Caki2 (cell line): ENCODE measurements at regions not wholly inside any gene's neighbourhood (a gene's known extent, or its start where the extent isn't known, plus 50 kb on each side); places are given as distances from the start of the nearest gene placed in this dataset.

Experiments used
- DNase-seq: peaks from one replicate; pipeline ENCODE4 v3.0.0-alpha.2; 2015; ENCODE audit warnings: low read depth
- in situ Hi-C: cut with HindIII; loops from 2 replicates; pipeline ENCODE4 v1.10.0; 2016; ENCODE audit warnings: low sequenced_read_pairs, low pct_unique_long_range_greater_than_20kb, mixed read lengths

DNA sequence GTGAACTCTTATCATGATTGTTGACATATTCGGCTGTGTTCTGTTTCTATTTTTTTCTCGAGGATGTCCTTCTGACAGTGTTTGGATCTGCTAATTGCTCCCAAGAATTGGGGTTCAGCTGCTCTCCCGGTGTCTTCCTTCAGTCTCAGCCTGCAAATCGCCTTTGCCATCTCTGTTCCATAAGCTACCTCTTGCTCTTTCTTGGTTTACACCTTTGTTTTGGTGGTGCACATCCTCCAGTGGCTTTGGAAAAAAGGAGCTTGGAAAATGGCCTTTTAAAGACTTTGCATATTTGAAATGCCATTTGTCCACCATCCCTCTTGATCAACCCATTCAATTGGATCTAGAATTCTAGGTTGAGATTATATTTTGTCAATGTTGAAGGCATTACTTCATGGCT lies 137.2 kb downstream of the URI1 start:
- no peak for DNase-seq
- in situ Hi-C loops: no loop called here

DNA sequence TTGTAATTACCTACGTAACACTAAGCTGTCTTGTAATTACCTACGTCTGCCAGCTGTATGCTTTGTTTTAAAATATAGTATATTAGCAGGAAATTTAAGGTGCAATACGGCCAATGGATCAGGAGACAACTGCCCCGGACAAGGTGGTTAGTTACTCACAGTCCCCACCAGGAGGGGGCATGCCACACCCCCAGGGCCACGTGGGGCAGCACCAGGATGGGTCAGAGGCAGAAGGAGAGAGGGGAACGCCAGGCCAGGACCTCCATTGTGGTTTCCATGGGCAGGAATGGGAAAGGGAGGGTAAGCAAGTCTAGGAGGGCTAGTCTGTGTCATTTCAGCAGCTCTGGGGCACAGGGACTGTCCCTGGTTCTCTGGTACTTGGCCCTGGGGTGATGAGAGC lies 140.1 kb downstream of the URI1 start:
- no peak for DNase-seq
- in situ Hi-C loops: no loop called here

DNA sequence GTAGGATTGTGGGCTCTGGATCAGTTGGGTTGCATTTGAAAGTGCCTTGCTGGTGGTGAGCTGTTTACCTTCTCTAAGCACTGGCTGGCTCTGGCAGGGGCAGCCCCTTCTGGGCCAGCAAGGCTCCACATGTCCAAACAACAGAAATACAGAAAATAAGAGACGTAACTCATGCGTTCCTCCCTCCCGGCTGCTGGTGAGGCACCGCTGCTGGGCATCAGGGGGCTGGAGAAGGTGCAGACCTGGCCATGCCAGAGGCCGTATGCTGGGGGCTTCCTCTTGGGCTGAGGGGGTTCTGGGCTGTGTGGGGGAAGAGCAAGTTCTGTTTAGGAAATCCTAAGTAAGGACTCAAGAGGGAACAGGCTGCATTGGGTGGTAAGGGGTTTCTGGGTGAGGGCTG lies 140.6 kb downstream of the URI1 start:
- in situ Hi-C loops: no loop called here
- no peak for DNase-seq

DNA sequence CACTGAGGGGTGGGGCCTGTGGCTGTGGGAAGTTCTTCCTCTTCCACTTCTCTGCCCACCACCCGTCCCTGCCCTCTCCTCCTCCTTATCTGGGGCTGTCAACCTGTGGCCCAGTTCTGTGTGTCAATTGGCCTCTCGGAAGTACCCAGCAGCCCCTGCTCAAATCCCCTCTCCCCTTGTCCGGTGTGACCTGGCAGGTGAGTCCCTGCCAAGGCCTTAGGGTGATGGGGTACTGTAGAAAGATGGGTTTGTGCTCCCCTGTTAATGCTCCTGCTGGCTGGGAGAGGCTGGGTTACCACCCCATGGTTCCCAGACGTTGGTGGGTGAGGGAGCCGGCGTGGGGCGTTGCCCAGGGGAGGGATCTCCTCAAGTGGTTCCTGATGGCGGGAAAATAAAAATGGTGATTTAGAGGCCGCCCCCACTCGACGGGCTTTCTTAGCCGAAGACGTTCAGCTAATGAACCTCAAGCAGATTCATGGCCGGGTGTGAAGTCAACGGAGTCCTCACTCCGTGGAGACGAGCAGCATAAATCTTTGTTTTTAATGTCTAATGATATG lies 141.2 kb downstream of the URI1 start:
- DNase-seq: no peak
- in situ Hi-C loops: no loop called here

DNA sequence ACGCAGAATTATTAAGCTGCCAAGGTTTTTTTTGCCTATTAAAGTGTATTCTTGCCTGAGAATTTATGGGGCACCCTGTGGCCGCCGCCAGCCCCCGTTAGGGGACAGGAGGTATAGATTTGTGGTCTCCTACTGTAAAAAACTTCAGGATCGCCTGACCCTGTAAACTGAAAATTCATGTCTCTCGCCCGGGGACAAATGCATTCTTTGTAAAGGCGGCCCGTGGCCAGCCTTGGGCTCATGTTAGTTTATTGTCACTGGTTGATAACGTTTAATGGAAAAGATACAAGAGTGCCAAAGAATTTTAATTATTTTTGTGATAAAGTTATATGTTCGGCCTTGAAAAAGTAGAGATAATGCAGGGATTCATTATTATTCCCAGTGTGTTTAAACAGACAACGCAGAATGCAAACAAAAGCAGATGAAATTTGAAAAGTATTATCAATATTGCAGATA lies 141.7 kb downstream of the URI1 start:
- in situ Hi-C loops: no loop called here
- DNase-seq: no peak

DNA sequence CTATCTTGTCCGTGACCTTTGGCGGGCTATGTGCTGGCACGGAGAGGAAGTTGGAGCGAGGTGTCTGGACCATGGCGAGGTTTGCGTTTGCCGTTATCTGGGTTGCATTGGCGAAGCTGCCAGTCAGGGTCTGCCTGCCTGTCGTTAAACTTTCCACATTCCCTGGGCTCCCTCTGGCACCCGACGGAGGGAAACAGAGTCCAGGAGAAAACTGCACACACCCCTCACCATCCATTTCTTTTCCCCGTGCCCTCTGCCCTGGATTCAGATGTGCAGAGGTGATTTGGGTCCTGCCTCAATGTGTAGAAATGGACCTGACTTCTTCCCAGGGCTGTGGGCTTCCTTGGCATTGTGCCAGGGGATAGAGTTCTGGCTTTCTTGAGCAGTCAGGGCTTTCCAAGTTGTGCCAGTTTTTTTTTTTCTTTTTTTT lies 142.4 kb downstream of the URI1 start:
- in situ Hi-C loops: no loop called here

DNA sequence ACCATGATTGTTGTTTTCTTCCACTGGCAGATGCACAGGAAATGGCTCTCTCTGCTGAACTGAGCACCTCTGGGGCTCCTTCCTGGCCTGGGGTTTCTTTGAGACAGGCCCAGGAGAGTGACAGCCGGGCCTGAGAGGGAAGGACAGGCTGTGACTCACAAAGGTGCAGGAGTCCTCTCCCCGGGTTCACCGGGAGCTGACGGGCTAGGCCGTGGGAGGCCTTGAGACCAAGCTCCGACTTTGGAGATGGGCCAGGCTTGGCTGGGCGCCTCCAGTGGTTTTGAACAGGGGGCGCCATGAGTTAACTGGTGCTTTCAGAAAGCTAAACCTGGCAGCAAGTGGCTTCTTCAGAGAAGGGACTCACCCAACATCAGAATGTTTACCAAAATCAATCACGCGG lies 143.4 kb downstream of the URI1 start:
- no peak for DNase-seq
- in situ Hi-C loops: no loop called here

More for the DNA sequence above, 142.4 kb downstream of the URI1 start:
- DNase-seq: no peak

DNA sequence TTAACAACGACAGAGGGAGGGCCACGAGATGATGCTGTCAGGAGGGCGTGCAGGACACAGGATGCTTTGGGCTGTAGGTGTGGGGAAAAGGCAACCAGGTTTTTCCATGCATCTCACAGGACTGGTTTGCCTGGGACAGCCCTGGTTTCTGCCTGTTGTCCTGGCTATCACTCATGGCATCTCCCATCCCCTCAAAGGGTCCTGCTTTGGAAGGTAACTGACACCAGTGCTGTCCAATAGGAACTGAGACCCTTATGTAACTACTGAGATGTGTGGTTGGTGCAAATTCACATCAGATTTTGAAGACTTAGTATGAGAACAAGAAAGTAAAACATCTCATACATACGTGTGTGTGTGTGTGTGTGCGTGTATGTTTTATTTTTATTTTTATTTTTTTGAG lies 144.2 kb downstream of the URI1 start:
- in situ Hi-C loops: no loop called here
- DNase-seq: no peak

DNA sequence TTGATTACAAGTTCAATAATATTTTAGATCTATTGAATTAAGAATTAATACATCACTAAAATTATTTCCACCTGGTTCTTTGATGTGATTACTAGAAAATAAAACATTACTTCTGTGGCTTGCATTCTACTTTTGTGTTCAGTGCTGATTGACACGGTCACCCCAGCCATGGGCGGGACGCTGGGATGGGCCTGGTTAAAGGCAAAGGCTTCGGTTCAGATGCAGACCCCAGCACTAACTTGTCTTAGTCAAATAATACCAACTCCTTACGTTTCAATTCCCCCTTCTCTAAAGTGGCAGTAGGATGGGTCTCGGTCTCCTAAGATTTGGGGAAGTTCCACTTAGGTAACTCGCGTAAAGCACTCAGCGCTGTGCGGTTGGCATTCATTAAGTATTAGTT lies 144.9 kb downstream of the URI1 start:
- in situ Hi-C loops: no loop called here
- DNase-seq: no peak

DNA sequence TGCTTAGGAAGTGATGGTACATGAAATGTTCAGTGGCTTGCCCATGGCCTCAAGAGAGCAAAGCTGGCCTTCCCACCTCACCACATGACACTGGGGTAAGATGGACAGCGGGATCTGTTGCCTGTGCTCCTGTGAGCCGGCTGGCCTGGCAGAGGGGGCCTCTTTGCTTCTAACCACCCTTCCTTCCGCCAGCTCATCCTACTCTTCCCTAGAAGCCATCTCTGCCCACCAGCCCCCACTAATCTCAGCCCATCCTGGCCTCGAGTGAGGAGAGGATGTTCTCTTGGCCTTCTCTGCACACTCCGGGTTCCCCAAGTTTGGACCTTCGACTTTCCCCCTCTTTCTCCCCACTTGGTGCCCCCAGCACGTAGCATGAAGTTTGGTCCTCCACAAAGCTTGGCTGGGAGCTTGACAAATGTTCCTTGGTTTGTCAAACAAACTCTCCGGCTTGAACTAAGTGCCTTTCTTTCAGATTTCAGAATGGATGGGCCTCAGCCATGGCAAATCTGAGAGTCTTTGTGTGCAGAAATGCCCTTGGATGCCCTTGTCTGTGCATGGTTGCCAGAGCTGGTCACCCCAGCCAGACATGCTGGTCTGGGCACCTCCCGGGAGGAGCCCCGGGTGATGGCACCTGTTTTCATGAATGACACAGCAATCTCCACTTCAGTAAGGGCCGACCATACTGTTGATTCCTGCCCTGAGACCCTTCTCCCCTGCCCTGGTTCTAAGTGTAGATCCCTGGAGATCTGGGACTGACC lies 145.5 kb downstream of the URI1 start:
- DNase-seq: no peak
- in situ Hi-C loops: no loop called here

DNA sequence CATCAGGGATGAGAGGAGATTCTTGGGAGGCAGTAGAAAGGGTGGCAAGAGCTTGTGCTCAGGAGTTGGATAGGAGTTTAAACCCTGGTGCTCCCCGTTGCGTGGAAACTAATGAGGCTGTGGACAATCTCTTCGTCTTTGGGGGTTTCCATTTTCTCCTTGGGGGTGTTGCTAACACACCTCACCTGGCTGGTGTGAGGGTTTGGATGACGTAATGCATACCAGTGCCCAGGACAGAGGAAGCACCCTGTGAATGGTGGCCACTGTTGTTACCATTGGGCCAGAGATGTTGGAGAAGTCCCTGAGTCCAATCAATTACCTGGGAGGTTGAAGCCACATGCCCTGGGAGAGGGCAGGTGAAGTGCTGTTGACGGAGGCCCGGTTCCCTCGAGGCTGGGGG lies 146.5 kb downstream of the URI1 start:
- in situ Hi-C loops: no loop called here
- no peak for DNase-seq

DNA sequence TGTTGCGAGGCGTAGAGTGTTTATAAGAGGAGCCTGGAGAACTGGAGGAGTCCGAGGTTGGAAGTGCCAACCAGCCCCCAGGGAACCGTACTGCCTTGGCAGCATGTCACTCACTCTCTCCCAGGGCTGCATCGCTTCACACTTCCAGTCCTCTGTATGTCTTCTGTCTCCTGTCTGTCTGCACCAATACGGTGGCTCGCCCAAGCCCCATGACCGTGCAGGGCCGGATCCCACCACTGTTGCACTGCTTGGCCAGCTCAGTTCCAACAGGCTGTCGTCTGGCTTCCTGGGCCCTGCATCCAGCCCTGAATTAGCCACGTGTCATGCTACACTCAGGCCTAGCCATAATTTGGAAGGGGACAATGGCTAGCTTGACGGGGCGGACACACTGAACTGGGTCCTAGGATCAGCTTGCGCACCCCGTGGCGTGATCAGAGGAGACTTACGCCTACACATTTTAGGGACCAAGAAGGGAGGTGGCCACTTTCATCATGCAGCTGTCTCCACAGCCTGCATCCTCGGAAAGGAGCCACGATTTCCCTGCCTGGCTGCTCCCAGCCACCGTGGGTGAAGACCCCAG lies 147.1 kb downstream of the URI1 start:
- DNase-seq: no peak
- in situ Hi-C loops: no loop called here

DNA sequence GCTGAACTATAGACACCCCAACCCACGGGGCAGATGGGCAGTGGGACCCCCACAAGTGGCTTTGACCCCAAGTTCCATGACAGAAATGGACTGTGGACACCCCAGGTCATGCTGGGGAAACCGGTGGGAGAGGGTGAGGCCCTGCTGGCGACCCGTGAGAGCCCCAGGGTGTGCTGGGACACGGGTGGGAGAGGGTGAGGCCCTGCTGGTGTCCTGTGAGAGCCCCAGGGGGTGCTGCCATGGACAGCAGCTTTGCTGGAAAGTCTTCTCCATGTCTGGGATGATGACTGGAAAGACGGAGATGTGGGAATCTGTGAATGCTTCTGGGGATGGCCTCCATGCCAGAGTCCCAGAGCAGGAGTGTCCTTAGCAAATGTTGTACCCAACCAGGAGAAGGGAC lies 148.4 kb downstream of the URI1 start:
- no peak for DNase-seq
- in situ Hi-C loops: no loop called here

DNA sequence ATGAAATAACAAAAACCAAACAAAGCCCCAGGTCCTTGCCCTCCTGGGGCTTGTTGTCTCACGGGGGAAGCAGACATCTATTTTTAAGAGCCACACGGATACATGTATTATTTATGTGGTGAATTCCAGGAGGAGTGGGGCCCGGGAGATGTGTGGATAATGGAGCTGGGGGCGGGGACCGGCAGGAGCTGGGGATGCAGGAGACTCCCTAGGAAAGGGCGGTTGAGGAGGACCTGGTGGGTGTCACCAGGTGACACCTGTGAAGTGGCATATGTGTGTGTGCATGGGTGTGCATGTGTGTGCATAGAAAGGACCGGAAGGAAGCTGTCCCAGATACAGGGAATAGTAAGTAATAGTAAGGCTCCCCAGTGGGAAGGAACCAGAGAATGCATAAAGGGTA lies 148.9 kb downstream of the URI1 start:
- DNase-seq: no peak
- in situ Hi-C loops: no loop called here

DNA sequence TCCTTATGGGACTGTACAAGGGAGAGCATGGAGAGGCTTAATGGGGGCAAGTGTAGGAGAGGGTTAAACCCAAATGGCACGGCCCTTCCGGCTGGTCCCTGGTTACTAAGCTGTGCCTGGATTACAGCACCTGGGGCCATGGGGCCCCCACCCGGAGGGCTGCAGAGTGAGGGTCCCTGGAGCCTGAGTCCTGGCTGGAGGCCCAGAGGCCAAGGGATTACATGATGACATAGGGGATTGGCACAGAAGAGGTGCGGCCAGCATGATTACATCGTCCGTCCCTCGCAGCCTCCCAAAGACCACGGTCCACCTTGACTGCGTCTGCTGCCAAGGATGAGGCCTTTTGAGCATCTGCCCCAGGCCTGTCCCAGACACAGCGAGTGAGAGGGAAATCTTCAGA lies 149.4 kb downstream of the URI1 start:
- in situ Hi-C loops: no loop called here

DNA sequence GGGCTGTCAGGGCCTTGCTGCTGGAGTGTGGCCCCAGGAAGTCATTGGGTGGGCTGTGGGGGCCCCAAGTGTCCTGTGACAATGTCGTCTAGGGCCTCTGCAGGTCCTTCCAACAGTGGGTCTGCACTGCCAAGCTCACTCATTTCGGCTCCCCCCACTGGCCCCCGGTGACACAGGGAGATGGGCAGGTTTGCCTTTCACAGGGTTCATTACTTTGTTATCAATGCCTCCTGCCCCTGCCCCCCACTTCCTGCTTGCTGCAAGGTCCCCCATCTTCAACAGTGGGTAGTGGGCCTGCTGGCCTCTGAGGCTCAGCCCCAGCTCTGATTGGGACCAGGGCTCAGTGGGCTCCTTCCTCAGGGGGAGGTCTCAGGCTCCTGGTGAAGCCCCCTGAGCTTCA lies 149.8 kb downstream of the URI1 start:
- in situ Hi-C loops: no loop called here
- no peak for DNase-seq

More for the DNA sequence above, 149.4 kb downstream of the URI1 start:
- no peak for DNase-seq

DNA sequence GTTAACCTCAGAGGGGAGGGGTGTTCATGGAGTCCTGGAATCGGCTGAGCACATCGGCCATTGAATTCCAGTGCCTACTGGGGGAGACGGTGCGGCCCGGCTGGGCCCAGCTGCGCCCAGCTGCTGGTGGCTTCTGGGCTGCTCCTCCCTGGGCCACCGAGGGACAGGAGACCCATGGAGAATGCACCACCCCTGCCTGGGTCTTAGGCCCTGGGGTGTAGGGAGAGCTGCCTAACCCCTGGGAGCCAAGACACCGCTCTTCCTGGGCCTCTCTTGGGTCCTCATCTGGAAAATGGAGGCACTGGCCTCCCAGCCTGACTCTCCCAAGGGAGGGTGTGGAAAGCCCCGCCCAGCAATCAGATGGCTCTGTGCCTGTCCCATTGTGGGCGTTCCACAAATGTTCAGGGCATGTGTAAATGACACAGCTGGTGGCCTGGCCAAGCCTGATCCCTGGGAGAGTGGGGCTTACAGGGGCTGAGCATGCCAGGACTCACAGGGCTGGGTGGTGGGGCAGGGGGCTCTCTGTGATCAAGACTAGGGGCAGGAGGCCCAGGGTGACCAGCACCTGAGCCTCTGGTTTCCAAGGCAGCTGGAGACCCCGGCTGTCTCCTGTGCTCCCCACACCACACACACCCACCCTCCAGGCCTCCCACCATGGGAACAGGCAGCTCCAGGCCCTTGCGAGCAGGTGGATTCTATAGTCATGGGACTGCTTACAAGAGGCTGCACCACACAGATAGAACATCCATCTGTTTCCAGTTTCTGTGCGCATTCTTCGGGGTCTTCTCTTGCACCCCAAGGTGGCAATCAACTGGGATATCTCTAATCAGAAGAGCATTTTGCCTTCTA lies 150.9 kb downstream of the URI1 start:
- in situ Hi-C loops: no loop called here
- DNase-seq: no peak

DNA sequence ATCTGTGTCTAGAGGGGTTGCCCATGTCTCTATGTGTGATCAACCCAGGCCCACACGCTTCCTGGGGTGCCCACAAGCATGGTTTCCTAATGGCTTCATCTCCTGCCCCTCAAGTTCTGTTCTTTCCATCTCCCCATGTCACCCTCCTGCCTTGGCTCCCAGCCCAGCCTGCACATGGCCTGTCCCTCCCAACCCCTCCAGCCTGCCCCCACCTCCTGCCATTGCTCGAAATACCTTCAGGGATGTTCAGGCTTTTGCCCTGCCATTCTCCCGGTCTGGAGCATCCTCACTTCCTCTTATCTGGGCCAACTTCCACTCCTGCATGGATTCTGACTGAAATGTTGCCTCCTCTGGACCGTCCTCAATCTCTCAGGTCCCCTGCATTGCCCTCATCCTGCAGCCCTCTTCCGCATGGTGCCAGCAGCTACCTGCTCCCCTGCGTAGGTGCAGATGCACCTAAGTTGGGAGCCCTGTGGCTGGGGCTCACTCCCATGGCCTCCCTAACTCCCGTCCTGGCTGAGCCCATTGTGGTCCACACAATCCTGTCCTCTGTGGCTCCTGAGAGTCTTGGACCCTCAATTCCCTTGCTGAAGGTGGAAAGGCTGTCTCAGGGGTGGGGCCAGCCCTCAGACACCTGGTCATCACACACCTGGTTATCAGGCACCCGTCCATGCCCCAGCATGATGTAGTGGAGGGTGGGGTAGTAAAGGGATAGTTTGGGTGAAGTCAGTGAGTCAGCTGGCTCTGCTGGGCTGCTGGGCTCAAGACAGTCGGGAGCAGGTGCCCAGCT lies 152.1 kb downstream of the URI1 start:
- no peak for DNase-seq

More for the DNA sequence above, 152.1 kb downstream of the URI1 start:
- in situ Hi-C loops: no loop called here
